ENCODE measurements at regions not wholly inside any gene's neighbourhood (a gene's known extent, or its start where the extent isn't known, plus 50 kb on each side); places are given as distances from the start of the nearest gene placed in this dataset.

DNA sequence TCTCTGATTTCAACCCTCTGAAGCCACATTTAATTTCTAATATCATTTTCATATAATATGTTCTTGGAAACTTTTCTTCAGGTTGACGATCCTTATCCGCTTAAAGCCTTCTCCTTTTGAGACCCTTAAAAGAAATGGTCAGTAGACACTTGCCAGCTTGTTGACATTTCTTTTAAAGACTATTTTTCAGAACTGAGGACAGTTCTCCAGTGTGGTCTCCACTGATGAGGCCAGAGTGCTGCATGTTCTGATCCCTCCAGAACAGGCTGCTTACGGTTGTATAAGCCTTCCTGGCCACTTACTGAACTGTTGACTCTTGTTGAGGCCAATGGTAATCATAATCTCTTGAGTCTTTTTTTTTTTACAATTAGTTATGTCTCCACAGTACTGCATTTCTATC, 477.3 kb downstream of the FGF9 start:
- no peak overlapping the region for H3K4me2 ChIP-seq (ENCODE audit: insufficient read depth, insufficient read length, low read length)
- no peak overlapping the region for H2BK5ac ChIP-seq (ENCODE audit: insufficient read length, low read length)
- Mint-ChIP-seq H3K9me3 (no peaks in the 10 kb centered on the region; a peak in 1 of 5 replicates), H3K27me3 (ENCODE audit: low read depth) (no peaks in the 10 kb centered on the region; the same call in 1 of the 2 replicates), H3K4me1 (no peaks in the 10 kb centered on the region), H3K4me3 (no peak overlapping the region), H3K27ac (no peak overlapping the region), H3K36me3 (ENCODE audit: insufficient read depth in 1 of 3, low read depth in 3 of 3) (no peaks in the 10 kb centered on the region)
- no peak overlapping the region for H3K56ac ChIP-seq (ENCODE audit: insufficient read length, low read depth, low read length)
- no peak overlapping the region for H3K4ac ChIP-seq (ENCODE audit: low read depth, low read length)
- H3K9me3 ChIP-seq (ENCODE audit: control insufficient read depth, low read depth, low read length) = no peaks in the 10 kb centered on the region
- H4K91ac ChIP-seq (ENCODE audit: insufficient read length, low read depth, low read length) = no peak overlapping the region
- H2BK12ac ChIP-seq (ENCODE audit: insufficient read length, low read depth, low read length) = no peak overlapping the region
- no peak overlapping the region for H4K5ac ChIP-seq (ENCODE audit: insufficient read length, low read depth, low read length)
- H3K14ac ChIP-seq (ENCODE audit: insufficient read depth, low read length) = no peak overlapping the region
- no peak for DNase-seq
- no peak overlapping the region for H2AFZ ChIP-seq (ENCODE audit: low read length)
- H3K18ac ChIP-seq (ENCODE audit: insufficient read length, low read depth, low read length) = no peak overlapping the region
- H4K8ac ChIP-seq (replicated peaks; ENCODE audit: insufficient read length, low read depth, low read length) = no peak overlapping the region
- H2AK5ac ChIP-seq (ENCODE audit: insufficient read length, low read length) = no peak overlapping the region
- H3K79me2 ChIP-seq (ENCODE audit: insufficient read depth, low read length) = no peaks in the 10 kb centered on the region
- H2BK15ac ChIP-seq (ENCODE audit: low read depth, low read length) = no peak overlapping the region
- H2BK20ac ChIP-seq (ENCODE audit: low read depth, low read length, poor library complexity, severe bottlenecking) = no peak overlapping the region
- H3K23ac ChIP-seq (ENCODE audit: insufficient read length, low read depth, low read length) = no peak overlapping the region
- H3K27me3 ChIP-seq (ENCODE audit: insufficient read depth, low read length) = no peaks in the 10 kb centered on the region
- H3K27ac ChIP-seq (ENCODE audit: insufficient read length, low read depth, low read length) = no peak overlapping the region
- no peak overlapping the region for H2BK120ac ChIP-seq (ENCODE audit: low read depth, low read length, poor library complexity, severe bottlenecking)
- TF ChIP-seq, protein P1, sequence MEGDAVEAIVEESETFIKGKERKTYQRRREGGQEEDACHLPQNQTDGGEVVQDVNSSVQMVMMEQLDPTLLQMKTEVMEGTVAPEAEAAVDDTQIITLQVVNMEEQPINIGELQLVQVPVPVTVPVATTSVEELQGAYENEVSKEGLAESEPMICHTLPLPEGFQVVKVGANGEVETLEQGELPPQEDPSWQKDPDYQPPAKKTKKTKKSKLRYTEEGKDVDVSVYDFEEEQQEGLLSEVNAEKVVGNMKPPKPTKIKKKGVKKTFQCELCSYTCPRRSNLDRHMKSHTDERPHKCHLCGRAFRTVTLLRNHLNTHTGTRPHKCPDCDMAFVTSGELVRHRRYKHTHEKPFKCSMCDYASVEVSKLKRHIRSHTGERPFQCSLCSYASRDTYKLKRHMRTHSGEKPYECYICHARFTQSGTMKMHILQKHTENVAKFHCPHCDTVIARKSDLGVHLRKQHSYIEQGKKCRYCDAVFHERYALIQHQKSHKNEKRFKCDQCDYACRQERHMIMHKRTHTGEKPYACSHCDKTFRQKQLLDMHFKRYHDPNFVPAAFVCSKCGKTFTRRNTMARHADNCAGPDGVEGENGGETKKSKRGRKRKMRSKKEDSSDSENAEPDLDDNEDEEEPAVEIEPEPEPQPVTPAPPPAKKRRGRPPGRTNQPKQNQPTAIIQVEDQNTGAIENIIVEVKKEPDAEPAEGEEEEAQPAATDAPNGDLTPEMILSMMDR (conservative IDR thresholded peaks at IDR 0.05) = no peak
- H4K20me1 ChIP-seq (ENCODE audit: control insufficient read depth, insufficient read depth, insufficient read length) = no peaks in the 10 kb centered on the region
- no peaks in the 10 kb centered on the region for H3K23me2 ChIP-seq (ENCODE audit: insufficient read length, low read depth, low read length, poor library complexity, severe bottlenecking)
- no peak overlapping the region for H3T11ph ChIP-seq (ENCODE audit: low read length)
- no CpG with 5 or more reads among the region's 3 CpGs for WGBS (ENCODE audit: extremely low coverage, insufficient read length, low lambda C conversion rate)
- no peaks in the 10 kb centered on the region for H3K4me1 ChIP-seq (ENCODE audit: insufficient read depth, low read length)
- no peak overlapping the region for H3K9ac ChIP-seq (ENCODE audit: extremely low read depth, insufficient read length, low read length)
- no peaks in the 10 kb centered on the region for H3K79me1 ChIP-seq (ENCODE audit: insufficient read depth, low read depth, low read length, poor library complexity, severe bottlenecking)
